ENCODE measurements at regions not wholly inside any gene's neighbourhood (a gene's known extent, or its start where the extent isn't known, plus 50 kb on each side); places are given as distances from the start of the nearest gene placed in this dataset.

DNA sequence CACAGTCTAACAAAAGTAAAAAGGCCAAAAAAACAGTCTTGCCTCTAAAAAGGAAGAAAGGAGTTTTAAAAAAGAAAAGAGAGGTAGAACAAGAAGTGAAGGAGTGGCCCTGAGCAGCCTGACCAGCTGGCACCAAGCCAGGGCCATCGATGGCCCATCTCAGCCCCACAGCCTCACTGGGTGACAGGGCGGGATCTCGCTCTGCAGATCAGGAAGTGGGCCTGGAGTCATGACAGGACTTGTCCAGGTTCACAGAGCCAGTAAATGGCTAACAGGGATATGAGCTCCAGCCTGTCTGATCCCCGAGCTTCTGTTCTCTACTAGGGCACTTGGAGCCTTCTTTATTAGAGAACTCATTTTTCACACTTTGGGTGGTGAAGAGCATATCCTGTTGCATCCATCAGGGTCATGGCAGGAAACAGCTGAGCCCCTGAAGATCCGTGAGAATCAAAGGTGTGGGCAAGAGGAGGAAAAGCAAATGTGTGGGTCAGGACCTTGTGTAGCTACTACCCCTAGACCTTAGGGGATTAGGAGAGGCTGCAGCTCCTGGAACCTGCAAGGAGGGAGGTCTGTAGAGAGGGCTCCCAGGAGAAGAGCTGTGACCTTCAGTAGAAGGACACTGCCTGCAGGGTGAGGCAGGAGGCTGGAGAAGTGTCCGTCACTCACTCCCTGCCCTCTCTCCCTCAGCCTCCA lies 299.0 kb upstream of the MSX2 start:
- H3K27ac ChIP-seq (ENCODE audit: low read depth in 1 of 2, low read length in 2 of 2): no peak overlapping the region
- H3K9ac ChIP-seq (ENCODE audit: low read depth in 1 of 2, low read length in 2 of 2): no peak overlapping the region
- DNase-seq (ENCODE audit: low spot score): no peak
- no peaks in the 10 kb centered on the region for H3K36me3 ChIP-seq (ENCODE audit: control insufficient read depth in 4 of 4, insufficient read depth in 3 of 4, low read depth in 1 of 4, low read length in 3 of 4)
- peaks cover 0 to 4% (median under 1%) of the 10 kb centered on the region in 4 donors for H3K27me3 ChIP-seq (ENCODE audit: control insufficient read depth in 4 of 4, insufficient read depth in 4 of 4, low read length in 3 of 4)
- TF ChIP-seq RXRA (IDR thresholded peaks at IDR 0.05) (no peak), JUND (IDR thresholded peaks at IDR 0.05) (no peak), SP1 (IDR thresholded peaks at IDR 0.05) (no peak), GABPA (IDR thresholded peaks at IDR 0.05 in 1 of 2, conservative IDR thresholded peaks at IDR 0.05 in 1 of 2) (no peak), YY1 (IDR thresholded peaks at IDR 0.05) (no peak), FOXA1 (IDR thresholded peaks at IDR 0.05) (no peak), TAF1 (conservative IDR thresholded peaks at IDR 0.05) (no peak), FOXA2 (IDR thresholded peaks at IDR 0.05) (no peak), HNF4A (conservative IDR thresholded peaks at IDR 0.05) (no peak), HNF4G (IDR thresholded peaks at IDR 0.05) (no peak), NR2F2 (IDR thresholded peaks at IDR 0.05) (no peak), RAD21 (IDR thresholded peaks at IDR 0.05) (no peak), EGR1 (IDR thresholded peaks at IDR 0.05; ENCODE audit: low read depth in 2 of 2) (no peak)
- TF ChIP-seq, protein P1, sequence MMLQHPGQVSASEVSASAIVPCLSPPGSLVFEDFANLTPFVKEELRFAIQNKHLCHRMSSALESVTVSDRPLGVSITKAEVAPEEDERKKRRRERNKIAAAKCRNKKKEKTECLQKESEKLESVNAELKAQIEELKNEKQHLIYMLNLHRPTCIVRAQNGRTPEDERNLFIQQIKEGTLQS (IDR thresholded peaks at IDR 0.05): no peak
- TF ChIP-seq, protein P2, sequence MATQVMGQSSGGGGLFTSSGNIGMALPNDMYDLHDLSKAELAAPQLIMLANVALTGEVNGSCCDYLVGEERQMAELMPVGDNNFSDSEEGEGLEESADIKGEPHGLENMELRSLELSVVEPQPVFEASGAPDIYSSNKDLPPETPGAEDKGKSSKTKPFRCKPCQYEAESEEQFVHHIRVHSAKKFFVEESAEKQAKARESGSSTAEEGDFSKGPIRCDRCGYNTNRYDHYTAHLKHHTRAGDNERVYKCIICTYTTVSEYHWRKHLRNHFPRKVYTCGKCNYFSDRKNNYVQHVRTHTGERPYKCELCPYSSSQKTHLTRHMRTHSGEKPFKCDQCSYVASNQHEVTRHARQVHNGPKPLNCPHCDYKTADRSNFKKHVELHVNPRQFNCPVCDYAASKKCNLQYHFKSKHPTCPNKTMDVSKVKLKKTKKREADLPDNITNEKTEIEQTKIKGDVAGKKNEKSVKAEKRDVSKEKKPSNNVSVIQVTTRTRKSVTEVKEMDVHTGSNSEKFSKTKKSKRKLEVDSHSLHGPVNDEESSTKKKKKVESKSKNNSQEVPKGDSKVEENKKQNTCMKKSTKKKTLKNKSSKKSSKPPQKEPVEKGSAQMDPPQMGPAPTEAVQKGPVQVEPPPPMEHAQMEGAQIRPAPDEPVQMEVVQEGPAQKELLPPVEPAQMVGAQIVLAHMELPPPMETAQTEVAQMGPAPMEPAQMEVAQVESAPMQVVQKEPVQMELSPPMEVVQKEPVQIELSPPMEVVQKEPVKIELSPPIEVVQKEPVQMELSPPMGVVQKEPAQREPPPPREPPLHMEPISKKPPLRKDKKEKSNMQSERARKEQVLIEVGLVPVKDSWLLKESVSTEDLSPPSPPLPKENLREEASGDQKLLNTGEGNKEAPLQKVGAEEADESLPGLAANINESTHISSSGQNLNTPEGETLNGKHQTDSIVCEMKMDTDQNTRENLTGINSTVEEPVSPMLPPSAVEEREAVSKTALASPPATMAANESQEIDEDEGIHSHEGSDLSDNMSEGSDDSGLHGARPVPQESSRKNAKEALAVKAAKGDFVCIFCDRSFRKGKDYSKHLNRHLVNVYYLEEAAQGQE (IDR thresholded peaks at IDR 0.05): no peak
- TF ChIP-seq, protein P3, sequence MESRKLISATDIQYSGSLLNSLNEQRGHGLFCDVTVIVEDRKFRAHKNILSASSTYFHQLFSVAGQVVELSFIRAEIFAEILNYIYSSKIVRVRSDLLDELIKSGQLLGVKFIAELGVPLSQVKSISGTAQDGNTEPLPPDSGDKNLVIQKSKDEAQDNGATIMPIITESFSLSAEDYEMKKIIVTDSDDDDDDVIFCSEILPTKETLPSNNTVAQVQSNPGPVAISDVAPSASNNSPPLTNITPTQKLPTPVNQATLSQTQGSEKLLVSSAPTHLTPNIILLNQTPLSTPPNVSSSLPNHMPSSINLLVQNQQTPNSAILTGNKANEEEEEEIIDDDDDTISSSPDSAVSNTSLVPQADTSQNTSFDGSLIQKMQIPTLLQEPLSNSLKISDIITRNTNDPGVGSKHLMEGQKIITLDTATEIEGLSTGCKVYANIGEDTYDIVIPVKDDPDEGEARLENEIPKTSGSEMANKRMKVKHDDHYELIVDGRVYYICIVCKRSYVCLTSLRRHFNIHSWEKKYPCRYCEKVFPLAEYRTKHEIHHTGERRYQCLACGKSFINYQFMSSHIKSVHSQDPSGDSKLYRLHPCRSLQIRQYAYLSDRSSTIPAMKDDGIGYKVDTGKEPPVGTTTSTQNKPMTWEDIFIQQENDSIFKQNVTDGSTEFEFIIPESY (IDR thresholded peaks at IDR 0.05): no peak
- TF ChIP-seq, protein P4, sequence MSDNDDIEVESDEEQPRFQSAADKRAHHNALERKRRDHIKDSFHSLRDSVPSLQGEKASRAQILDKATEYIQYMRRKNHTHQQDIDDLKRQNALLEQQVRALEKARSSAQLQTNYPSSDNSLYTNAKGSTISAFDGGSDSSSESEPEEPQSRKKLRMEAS (IDR thresholded peaks at IDR 0.05): no peak
- TF ChIP-seq, protein P5, sequence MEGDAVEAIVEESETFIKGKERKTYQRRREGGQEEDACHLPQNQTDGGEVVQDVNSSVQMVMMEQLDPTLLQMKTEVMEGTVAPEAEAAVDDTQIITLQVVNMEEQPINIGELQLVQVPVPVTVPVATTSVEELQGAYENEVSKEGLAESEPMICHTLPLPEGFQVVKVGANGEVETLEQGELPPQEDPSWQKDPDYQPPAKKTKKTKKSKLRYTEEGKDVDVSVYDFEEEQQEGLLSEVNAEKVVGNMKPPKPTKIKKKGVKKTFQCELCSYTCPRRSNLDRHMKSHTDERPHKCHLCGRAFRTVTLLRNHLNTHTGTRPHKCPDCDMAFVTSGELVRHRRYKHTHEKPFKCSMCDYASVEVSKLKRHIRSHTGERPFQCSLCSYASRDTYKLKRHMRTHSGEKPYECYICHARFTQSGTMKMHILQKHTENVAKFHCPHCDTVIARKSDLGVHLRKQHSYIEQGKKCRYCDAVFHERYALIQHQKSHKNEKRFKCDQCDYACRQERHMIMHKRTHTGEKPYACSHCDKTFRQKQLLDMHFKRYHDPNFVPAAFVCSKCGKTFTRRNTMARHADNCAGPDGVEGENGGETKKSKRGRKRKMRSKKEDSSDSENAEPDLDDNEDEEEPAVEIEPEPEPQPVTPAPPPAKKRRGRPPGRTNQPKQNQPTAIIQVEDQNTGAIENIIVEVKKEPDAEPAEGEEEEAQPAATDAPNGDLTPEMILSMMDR (IDR thresholded peaks at IDR 0.05; ENCODE audit: low read depth, low read length, missing input control): no peak
- no peaks in the 10 kb centered on the region for H3K4me1 ChIP-seq (ENCODE audit: control insufficient read depth in 4 of 4, insufficient read depth in 4 of 4, low read length in 3 of 4)
- no peaks in the 10 kb centered on the region for H3K9me3 ChIP-seq (ENCODE audit: control insufficient read depth in 4 of 4, low read length in 3 of 4)
- 40% methylated on average over 6 of the region's 6 CpGs for WGBS
- H3K4me3 ChIP-seq (ENCODE audit: low read depth in 1 of 3, low read length in 3 of 3): no peak overlapping the region
